ENCODE measurements at regions not wholly inside any gene's neighbourhood (a gene's known extent, or its start where the extent isn't known, plus 50 kb on each side); places are given as distances from the start of the nearest gene placed in this dataset.

GRCh38 chr12:126752021-126752420 is 1514.9 kb upstream of the TMEM132C start:
- TF ChIP-seq, protein P1, sequence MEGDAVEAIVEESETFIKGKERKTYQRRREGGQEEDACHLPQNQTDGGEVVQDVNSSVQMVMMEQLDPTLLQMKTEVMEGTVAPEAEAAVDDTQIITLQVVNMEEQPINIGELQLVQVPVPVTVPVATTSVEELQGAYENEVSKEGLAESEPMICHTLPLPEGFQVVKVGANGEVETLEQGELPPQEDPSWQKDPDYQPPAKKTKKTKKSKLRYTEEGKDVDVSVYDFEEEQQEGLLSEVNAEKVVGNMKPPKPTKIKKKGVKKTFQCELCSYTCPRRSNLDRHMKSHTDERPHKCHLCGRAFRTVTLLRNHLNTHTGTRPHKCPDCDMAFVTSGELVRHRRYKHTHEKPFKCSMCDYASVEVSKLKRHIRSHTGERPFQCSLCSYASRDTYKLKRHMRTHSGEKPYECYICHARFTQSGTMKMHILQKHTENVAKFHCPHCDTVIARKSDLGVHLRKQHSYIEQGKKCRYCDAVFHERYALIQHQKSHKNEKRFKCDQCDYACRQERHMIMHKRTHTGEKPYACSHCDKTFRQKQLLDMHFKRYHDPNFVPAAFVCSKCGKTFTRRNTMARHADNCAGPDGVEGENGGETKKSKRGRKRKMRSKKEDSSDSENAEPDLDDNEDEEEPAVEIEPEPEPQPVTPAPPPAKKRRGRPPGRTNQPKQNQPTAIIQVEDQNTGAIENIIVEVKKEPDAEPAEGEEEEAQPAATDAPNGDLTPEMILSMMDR (IDR thresholded peaks at IDR 0.05), result no peak
- no peak for TF ChIP-seq POLR2A (IDR thresholded peaks at IDR 0.05)

Data from adrenal gland (tissue), 5 donors.